ENCODE measurements at regions not wholly inside any gene's neighbourhood (a gene's known extent, or its start where the extent isn't known, plus 50 kb on each side); places are given as distances from the start of the nearest gene placed in this dataset.
A peak's percentile ranks its signal among the peaks of the same experiment; 100 is the strongest.
"Not testable (repeated sequence)": the region's sequence is repeated elsewhere in the genome, so short reads cannot be mapped to it uniquely, and the experiment has no call there.

DNA sequence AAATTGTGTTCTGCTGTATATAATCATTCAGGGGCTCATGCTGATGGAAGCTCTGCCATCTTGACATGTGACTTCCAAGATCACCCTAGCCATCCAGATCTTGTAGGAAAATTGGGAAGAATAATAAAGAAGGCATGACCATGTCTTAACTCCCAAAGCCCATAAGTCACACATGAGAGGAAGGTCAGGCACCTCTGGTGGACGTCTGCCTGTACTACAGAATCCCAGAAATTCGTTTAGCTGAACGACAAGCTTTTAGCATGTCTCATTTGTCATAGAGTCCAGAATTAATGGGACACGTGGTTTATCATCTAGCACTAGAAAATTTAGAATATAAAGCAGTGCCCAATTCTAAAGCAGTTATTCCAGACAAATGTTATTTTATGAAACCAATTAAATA, 212.7 kb downstream of the CENPC start:
- DNase-seq (ENCODE audit: low read depth) = no peak

DNA sequence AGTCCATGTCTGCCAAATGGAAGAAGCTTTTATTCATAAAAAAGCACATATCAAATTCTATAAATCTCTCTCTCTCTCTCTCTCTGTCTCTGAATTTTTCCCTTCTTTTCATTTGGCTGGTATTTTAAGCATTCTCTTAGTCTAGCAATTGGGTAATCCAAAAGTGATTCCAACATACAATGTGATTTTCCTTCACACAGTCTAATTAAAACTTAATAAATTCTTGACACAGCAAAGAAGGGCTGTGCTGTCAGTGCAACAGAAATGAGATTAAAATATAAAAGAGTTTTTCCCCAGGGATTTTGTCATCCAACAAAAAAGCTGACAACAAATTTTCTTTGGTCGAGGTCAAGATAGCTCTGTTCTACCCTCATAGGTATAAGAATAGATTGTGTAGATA, 216.9 kb downstream of the CENPC start:
- no peak for DNase-seq (ENCODE audit: low read depth)

DNA sequence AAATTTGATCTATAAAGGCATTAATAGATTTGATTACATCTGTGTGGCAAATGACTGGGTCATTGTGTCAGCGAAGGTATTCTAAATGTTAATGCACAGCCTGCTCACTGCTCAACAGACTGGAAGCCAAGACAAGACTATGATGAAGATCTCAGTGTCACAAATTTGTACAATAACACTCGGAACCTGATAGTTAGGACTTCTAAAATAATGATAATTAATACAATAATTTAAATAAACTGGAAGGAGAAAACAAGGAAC, 217.4 kb downstream of the CENPC start:
- DNase-seq (ENCODE audit: low read depth) = no peak

DNA sequence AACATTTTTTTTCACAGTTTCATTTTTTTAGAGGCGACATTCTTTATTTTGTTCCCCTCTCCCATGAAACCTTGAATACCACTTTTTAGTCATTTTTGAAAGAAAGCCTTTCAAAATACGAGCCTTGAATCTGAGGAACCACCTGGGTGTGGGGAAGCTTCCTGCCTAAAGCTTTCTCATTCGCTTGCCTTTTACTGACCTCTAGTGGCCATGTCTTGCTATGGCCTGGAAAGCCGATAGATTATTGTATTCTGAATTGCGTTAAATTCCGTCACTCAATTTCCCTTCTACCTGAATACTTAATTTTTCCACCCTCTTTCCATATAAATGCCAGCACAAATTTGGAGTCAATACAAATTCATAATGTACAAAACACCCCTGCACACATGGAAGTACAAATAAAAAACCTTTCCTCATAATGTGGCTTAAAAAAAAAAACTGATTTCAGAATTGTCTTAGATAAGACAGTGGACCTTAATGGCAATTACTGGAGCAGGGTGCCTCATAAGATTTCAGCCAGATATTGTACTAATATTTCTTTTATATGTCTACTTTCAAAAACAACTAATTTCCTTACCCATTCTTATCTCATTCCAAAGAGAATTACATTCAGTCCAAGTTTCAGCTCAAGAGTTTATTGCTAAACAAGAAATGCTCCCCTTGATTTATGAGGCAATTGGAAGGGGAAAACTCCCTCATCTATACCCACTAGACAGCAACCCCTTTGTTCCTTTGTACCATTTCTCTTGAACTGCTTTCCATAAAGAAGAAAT, 217.9 kb downstream of the CENPC start:
- DNase-seq (ENCODE audit: low read depth) = peak; percentile 25

DNA sequence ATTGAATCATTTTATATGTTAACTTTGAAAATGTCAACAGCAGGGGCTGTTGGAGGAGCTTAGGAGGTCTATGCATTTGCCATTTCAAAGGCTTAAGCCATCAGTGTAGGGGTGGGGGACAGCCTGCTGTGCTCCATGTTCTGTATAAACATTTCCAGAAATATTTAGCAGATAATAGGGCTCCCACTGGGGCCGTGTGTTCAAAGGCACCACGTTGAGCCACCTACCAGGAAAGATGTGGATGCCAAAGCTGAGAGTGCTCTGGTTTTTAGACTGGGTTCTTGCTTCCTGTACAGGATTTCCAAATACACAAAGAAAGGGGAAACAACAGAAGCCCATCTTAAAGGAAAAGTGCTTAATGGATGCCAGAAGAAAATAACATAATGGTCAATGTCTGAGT, 219.5 kb downstream of the CENPC start:
- DNase-seq (ENCODE audit: low read depth) = no peak

DNA sequence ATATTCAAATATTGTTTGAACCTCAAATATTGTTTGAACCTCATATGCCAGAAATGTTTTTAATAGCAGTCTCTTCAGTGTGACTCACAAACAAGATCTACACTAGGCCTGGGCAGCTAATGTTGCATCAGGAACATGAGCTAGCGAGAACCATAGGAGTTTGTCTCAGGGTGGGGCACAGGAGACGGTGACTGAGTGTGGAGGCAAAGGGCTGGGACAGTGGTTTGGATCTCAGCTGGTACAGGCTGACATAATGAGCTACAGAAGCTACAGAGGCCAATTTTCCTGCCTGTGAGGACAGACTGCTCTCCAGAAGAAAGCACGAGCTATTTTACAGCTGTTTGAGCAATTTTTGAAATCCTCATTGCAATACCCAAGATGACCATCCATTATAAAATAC, 224.7 kb downstream of the CENPC start:
- DNase-seq (ENCODE audit: low read depth) = no peak

DNA sequence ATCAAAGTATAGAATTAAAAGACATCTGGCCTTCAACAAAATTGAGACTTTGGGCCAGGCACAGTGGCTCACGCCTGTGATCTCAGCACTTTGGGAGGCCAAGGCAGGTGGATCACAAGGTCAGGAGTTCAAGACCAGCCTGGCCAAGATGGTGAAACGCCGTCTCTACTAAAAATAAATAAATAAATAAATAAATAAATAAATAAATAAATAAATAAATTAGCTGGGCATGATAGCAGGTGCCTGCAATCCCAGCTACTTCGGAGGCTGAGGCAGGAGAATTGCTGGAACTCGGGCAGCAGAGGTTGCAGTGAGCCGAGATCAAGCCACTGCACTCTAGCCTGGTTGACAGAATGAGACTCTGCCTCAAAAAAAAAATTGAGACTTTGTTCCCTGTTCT, 225.7 kb downstream of the CENPC start:
- not testable (repeated sequence) for DNase-seq (ENCODE audit: low read depth)

DNA sequence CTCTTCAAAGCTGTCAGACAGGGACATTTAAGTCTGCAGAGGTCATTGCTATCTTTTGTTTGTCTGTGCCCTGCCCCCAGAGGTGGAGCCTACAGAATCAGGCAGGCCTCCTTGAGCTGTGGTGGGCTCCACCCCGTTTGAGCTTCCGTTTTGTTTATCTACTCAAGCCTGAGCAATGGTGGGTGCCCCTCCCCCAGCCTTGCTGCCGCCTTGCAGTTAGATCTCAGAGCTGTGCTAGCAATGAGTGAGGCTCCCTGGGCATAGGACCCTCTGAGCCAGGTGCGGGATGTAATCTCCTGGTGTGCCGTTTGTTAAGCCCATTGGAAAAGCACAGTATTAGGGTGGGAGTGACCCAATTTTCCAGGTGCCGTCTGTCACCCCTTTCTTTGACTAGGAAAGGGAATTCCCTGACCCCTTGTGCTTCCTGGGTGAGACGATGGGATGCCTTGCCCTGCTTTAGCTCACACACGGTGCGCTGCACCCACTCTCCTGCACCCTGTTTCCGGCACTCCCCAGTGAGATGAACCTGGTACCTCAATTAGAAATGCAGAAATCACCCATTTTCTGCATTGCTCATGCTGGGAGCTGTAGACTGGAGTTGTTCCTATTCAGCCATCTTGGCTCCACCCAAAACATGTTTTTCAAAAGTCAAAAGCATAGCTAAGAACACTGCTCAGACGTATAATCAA, 244.7 kb downstream of the CENPC start:
- DNase-seq (ENCODE audit: low read depth) = not testable (repeated sequence)

DNA sequence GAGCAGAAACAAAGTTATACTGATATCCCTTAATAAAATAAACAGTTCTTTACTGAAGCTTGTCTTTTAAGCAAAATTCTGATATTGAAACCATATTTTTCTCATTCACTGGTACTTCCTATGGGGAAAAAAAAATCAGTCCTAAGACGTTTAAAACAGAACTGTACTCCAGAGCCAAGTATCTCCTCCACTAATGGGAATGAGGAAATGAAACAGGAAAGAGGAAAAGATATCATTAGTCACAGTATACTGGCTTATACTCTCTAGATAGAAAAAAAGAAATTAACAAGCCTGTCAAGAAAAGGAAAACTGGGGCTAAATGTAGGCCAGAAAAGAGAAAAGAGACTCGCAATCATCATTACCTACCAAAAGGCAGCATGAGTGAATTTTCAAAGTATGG, 252.7 kb downstream of the CENPC start:
- no peak for DNase-seq (ENCODE audit: low read depth)

DNA sequence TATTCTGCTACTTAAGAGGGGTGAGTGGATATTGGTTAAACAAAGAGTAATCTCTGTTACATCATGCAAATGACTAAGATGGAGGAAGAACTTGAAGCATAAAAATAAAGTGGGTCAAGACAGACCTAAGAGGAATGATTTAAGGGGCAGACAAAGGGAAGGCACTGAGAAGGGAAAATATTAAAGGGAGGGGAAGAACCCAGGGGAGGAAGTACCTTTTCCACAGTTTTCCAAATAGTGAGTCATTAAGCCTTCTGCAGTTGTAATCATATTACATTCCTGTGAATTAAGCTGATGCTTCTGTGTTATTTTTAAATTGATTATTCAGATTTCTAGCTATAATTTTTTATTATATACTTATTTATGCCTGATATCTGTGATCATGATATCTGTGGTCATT, 253.3 kb downstream of the CENPC start:
- DNase-seq (ENCODE audit: low read depth) = no peak

DNA sequence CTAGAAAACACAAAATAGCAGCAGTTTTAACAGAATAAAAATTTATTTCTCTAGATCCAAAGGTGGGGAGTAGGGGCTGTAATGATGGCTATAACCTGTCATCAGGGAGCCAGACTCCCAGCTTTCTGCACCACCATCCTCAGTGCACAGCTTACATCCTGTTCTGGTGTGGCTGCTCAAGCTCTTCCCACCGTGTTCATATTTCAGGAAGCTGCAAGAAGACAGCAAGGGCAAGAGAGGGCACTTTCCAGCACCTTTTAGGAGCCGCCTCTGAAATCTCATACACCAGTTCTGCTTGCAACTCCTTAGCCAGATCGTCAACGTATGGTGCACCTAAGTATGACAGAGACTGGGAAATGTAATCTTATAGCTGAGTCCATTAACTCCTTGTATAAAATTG, 253.7 kb downstream of the CENPC start:
- no peak for DNase-seq (ENCODE audit: low read depth)

DNA sequence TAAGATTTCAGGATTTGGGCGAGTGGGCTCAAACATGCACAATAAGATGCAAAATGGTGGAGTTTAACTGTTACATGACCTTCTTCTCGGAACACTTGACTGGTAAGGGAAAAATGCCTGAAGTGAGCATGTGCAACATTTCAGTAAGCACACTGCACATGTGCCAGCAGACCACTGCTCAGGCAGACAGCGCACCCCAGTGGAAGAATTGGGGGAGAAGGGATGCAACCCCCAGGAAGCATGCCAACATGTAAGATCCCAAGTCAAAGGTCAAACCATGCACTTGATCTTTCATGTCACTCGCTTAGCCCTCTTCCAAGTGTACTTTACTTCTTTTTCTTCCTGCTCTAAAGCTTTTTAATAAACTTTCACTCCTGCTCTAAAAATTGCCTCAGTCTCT, 256.3 kb downstream of the CENPC start:
- no peak for DNase-seq (ENCODE audit: low read depth)

DNA sequence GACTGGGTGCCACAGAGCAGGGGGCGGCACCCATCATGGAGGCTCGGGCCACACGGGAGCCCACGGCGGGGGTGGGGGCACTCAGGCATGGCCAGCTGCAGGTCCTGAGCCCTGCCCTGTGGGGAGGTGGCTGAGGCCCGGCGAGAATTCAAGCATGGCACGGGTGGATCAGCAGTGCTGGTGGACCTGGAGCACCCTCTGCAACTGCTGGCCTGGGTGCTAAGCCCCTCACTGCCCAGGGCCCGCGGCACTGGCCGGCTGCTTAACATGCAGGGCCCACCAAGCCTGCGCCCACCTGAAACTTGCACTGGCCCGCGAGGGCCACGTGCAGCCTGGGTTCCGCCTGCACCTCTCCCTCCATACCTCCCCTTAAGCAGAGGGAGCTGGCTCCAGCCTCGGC, 258.6 kb downstream of the CENPC start:
- no peak for DNase-seq (ENCODE audit: low read depth)

DNA sequence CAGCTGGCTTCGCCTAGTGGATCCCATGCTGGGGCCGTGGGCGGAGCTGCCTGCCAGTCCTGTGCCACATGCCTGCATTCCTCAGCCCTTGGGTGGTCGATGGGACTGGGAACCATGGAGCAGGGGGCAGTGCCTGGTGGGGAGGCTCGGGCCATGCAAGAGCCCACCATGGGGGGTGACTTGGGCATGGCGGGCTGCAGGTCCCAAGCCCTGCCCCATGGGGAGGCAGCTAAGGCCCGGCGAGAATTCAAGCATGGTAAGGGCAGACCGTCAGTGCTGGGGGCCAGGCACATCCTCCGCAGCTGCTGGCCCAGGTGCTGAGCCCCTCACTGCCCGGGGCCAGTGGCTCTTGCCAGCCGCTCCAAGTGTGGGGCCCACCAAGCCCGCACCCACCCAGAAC, 262.6 kb downstream of the CENPC start:
- DNase-seq (ENCODE audit: low read depth) = no peak

DNA sequence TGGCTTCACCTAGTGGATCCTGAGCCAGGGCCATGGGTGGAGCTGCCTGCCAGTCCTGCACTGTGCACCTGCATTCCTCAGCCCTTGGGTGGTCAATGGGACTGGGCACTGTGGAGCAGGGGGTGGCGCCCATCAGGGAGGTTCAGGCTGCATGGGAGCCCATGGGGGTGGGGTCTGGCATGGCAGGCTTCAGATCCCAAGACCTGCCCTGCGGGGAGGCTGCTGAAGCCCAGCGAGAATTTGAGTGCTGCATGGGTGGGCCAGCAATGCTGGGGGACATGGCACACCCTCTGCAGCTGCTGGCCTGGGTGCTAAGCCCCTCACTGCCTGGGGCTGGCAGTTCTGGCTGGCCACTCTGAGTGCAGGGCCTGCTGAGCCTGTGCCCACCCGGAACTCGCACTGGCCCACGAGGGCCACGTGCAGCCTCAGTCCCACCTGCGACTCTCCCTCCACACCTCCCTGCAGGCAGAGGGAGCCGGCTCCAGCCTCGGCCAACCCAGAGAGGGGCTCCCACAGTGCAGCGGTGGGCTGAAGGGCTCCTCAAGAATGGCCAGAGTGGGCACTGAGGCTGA, 270.0 kb downstream of the CENPC start:
- DNase-seq (ENCODE audit: low read depth) = no peak

DNA sequence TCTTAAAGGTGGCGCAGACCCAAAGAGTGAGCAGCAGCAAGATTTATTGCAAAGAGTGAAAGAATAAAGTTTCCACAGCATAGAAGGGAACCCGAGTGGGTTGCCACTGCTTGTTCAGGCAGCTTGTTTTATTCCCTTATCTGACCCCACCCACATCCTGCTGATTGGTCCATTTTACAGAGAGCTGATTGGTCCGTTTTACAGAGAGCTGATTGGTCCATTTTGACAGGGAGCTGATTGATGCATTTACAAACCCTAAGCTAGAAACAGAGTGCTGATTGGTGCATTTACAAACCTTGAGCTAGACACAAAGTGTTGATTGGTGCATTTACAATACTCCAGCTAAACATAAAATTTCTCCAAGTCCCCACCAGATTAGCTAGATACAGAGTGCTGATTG, 270.6 kb downstream of the CENPC start:
- not testable (repeated sequence) for DNase-seq (ENCODE audit: low read depth)

DNA sequence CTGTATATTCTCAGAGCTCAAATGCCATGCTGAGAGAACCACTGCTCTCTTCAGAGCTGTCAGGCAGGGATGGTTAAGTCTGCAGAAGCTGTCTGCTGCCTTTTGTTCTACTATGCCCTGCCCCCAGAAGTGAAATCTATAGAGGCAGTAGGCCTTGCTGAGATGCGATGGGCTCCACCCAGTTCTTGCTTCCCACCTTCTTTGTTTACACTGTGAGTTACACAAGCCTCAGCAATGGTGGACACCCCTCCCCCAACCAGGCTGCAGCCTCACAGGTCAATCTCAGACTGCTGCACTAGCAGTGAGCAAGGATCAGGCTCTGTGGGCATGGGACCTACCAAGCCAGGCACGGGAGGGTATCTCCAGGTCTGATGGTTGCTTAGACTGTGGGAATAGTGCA, 271.6 kb downstream of the CENPC start:
- DNase-seq (ENCODE audit: low read depth) = no peak

DNA sequence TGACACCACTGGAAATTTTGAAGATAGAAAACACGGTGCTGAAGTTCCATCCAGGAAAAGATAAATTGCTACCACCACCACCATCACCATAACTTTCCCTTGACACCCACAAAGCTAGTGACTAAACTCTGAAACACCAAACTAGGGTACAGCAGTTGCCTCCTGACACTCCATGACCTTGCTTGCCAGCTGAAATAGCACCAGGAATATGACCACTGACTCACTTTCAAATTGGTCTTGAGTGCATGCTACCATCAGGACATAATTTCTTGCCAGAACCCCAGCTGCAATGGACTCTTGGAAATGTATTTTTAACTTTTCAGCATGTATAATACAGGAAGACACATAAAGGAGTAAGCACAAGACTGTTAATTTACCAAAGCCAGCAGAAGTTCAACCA, 283.3 kb downstream of the CENPC start:
- DNase-seq (ENCODE audit: low read depth) = no peak

DNA sequence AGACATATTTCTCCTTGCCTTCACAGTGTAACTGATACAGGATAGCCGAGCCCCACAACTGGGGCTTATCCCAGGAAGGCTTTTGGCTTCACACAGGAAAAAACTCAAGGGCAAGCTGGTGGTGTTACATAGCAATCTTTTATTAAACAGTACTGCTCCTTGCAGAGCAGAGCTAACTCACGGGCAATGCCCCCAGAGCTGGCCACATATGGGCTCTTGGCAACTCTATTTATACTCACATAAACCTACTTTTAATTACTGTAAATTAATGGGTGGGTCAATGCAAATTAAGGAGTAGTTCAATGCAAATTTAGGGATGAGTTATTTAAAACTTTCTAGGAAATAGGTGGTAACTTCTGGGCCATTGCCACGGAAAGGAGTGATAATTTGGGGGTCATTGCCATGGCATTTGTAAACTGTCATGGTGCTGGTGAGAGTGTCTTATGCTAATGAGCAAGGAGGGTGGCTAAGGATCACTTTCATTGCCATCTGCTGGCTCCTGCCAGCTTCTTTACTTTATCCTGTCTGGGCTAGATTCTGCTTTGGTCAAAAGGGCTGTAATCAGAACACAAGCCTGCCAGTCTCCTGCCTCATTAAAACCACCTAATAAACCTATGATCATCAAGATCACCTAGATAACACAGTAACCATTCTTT, 288.8 kb downstream of the CENPC start:
- DNase-seq (ENCODE audit: low read depth) = no peak

DNA sequence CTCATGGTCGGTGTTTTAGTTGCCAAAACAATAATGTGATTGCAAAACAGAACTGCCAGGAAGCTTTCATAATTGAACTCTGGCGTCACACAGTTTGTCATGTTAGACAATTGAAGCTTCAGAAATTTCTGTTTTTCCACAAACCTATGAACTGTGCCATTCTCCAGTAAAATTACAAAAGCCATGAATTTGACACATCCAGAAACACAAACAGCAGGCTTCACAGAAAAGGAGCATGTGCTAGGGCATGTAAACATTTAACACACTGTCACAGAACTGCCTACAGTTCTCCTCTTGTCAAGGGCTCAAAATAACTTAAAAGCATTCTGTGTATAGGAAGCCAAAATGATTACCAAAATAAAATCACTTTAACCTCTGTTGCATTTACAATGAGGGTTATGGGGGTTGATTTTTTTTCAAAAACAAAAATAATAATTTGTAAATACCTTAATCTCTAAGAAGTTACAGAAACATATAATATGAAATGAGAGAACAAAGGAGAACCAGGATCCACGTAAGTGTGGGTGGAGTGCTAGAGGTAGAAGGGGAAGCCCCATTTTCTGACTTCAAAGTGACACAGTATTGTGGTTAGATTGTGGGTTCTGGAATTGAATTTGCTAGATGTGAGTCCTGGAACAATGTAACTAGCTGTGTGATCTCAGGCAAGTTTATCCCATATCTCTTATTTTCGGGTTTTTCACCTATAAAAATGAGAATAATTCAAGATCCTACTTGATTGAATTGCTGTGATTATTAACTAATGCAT, 295.0 kb downstream of the CENPC start:
- no peak for DNase-seq (ENCODE audit: low read depth)

DNA sequence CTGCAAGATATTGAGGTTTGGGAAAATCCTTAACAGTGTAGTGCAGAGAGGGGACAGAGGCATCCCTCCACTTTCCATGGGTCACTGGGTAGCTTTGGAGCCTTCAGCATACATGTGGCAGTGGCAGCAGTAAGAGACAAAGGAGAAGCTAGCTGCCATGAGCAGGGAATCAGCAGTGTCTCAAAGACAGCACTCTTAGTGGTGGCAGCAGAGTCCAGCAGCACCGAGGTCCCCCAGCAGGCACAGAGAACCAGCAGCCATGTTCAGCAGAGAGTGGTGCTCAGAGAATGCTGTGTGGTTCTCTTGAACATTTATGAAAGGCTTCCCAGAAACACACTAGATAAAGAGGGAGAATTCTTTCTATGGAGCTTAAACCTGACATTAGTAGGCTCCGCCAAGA, 308.5 kb downstream of the CENPC start:
- no peak for DNase-seq (ENCODE audit: low read depth)

DNA sequence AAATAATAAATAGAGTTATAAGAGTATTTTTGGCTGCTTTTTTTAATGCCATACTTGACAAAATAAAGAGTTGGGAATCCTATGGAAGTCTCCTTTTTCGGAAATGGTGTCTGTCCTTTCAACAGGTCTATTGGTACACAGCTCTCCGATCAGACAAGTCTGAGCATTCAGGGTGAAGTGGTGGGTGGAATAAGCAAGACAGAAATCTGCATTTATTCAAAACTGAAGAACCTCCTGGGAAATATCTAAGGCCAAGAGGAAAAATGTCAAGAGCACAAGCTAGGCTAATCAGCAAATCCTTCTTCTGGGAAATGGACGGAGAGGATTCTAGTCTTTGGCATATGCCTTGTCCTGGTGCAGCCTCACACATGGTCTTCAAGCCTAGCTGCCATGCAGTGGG, 309.0 kb downstream of the CENPC start:
- DNase-seq (ENCODE audit: low read depth) = no peak

Data from T follicular helper cell (primary cell).